ENCODE measurements at regions not wholly inside any gene's neighbourhood (a gene's known extent, or its start where the extent isn't known, plus 50 kb on each side); places are given as distances from the start of the nearest gene placed in this dataset.

- TF ChIP-seq CTCF (IDR thresholded peaks at IDR 0.05 in 4 of 5, conservative IDR thresholded peaks at IDR 0.05 in 1 of 5) (no peak), POLR2A (IDR thresholded peaks at IDR 0.05) (no peak)
Measured at GRCh38 chr15:96670389-96670788, 339.9 kb downstream of the NR2F2 start.

Measured in gastrocnemius medialis (tissue), 4 donors.